Effector memory CD8-positive, alpha-beta T cell (primary cell): ENCODE measurements at regions not wholly inside any gene's neighbourhood (a gene's known extent, or its start where the extent isn't known, plus 50 kb on each side); places are given as distances from the start of the nearest gene placed in this dataset.
A peak's percentile ranks its signal among the peaks of the same experiment; 100 is the strongest.

Experiments used
- ATAC-seq: fragments of 150-1000 bp; cut with Tn5 transposase; replicated peaks from 2 replicates; pipeline ENCODE4 v1.10.0; 2021; ENCODE audit warnings: mild to moderate bottlenecking, moderate library complexity
- DNase-seq, 3 experiments: peaks; one replicate each; pipeline ENCODE4 v3.0.0; 2021
- H3K27ac Mint-ChIP-seq, 2 donors: one replicate each; pipeline ENCODE4 v1.8.0; 2022; ENCODE audit warnings: mild to moderate bottlenecking in 2 of 2, mixed read lengths in 2 of 2, moderate library complexity in 2 of 2
- H3K27me3 Mint-ChIP-seq, 2 donors: one replicate each; pipeline ENCODE4 v1.8.0; 2022; ENCODE audit warnings: mixed read lengths in 2 of 2
- H3K36me3 Mint-ChIP-seq: one replicate; pipeline ENCODE4 v1.8.0; 2022; ENCODE audit warnings: mild to moderate bottlenecking, moderate library complexity, mixed read lengths; ENCODE audit not compliant: insufficient read depth
- H3K4me1 Mint-ChIP-seq, 2 donors: one replicate each; pipeline ENCODE4 v1.8.0; 2022; ENCODE audit warnings: low read depth in 2 of 2, mixed read lengths in 2 of 2
- H3K4me3 Mint-ChIP-seq, 2 donors: one replicate each; pipeline ENCODE4 v1.8.0; 2022; ENCODE audit warnings: mild to moderate bottlenecking in 2 of 2, mixed read lengths in 2 of 2, moderate library complexity in 2 of 2
- H3K9me3 Mint-ChIP-seq, 2 donors: one replicate each; pipeline ENCODE4 v1.8.0; 2022; ENCODE audit warnings: mixed read lengths in 2 of 2

DNA sequence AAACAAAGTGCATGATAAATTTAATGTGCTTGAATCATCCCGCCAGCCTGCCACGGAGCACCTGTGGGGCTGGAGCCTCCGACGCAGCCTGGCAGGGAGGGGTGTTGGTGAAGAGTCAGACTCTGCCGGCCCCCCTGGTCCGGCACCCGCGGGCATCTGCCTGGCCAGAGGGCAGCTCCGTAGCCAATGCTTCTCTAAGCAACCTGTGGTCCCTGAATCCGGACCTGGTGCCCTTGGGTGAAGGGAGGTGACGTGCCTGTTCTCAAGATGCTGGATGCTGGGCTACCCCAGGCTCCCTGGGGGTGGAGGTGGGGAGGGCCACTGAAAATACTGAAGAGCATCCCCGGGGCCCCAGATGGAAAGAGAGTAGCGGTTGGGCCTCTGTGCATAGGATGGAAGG is 158.6 kb upstream of the C14orf180 start:
- no peaks in the 10 kb centered on the region for H3K9me3 Mint-ChIP-seq
- H3K27me3 Mint-ChIP-seq, result peaks cover 0 to 32% of the 10 kb centered on the region in 2 donors
- H3K4me1 Mint-ChIP-seq, result peaks cover 1 to 9% of the 10 kb centered on the region in 2 donors
- ATAC-seq, result no peak
- H3K36me3 Mint-ChIP-seq, result no peaks in the 10 kb centered on the region
- no peak overlapping the region for H3K4me3 Mint-ChIP-seq
- no peak for DNase-seq
- peak overlapping the region in 1 of 2 donors; percentile 38 for H3K27ac Mint-ChIP-seq

DNA sequence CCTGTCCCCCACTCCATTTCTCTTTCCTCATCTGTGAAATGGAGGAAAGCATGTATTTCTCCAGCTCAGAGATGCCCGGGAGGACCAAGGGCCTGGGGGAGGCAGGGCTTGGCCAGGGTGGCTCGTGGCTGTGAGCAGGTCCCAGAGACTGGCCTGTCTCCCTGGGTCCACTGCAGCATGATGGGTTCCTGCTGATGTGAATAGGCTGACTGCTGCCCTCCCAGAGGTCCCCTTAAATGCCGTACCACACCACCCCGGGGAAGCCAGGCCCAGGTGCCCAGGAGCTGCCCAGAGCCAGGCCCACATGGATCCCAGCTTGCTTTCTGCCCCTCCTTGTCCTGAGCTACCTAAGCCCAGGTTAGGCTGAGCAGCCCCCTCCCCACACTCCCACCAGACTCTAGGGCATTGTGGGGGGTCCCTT is 158.2 kb upstream of the C14orf180 start:
- Mint-ChIP-seq H3K27me3 (peaks cover 0 to 28% of the 10 kb centered on the region in 2 donors), H3K4me1 (peaks cover 1 to 9% of the 10 kb centered on the region in 2 donors), H3K4me3 (no peak overlapping the region), H3K9me3 (no peaks in the 10 kb centered on the region), H3K27ac (peak overlapping the region in 1 of 2 donors; percentile 38), H3K36me3 (no peaks in the 10 kb centered on the region)
- ATAC-seq, result no peak
- DNase-seq, result no peak

- no peak overlapping the region for H3K4me3 Mint-ChIP-seq
- H3K27me3 Mint-ChIP-seq, result peaks cover 0 to 21% of the 10 kb centered on the region in 2 donors
- H3K27ac Mint-ChIP-seq, result no peak overlapping the region
- peaks cover 1 to 9% of the 10 kb centered on the region in 2 donors for H3K4me1 Mint-ChIP-seq
- H3K36me3 Mint-ChIP-seq, result no peaks in the 10 kb centered on the region
- no peaks in the 10 kb centered on the region for H3K9me3 Mint-ChIP-seq
- ATAC-seq (no peak), DNase-seq (no peak)
Measured at GRCh38 chr14:104421892-104422828, 157.4 kb upstream of the C14orf180 start.

- Mint-ChIP-seq H3K27ac (no peak overlapping the region), H3K9me3 (no peaks in the 10 kb centered on the region), H3K4me3 (no peak overlapping the region), H3K4me1 (peaks cover 1 to 9% of the 10 kb centered on the region in 2 donors), H3K27me3 (peaks cover 0 to 27% of the 10 kb centered on the region in 2 donors), H3K36me3 (no peaks in the 10 kb centered on the region)
- ATAC-seq (no peak), DNase-seq (no peak)
Measured at GRCh38 chr14:104422837-104423681, 156.5 kb upstream of the C14orf180 start.

DNA sequence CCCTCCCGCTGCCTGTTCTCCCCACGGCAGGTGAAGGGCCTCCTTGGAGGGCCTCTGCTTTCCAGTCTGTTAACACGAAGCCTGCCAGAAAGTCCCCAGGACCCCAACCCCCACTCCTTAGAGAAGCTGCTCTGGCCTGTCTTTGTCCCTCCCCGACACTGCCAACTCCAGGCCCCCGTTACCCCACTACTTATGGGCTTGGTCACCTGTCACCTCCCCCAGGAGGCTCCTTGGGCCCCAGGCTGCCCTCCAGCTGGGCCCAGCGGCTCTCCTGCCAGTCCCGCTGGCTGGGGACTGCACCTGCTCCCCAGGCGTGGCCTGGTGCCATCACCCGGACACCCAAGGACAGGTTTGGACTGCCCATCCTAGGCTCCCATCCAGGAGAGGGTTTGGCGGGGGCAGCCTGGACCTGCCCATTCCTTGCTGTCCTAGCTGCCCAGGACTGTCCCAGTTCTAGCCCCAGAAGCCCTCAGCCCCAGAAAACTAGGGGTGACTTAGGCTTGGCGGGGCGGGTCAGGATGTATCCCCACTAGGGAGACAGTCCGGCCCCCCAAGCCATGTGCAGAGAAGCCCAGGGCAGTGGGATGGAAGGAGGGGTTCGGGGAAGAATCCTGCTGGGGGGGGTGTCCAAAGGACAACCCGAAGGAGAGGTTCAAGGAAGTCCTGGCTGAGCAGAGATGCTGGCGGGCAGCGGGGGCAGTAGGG is 155.7 kb upstream of the C14orf180 start:
- H3K27ac Mint-ChIP-seq, result no peak overlapping the region
- no peak for DNase-seq

DNA sequence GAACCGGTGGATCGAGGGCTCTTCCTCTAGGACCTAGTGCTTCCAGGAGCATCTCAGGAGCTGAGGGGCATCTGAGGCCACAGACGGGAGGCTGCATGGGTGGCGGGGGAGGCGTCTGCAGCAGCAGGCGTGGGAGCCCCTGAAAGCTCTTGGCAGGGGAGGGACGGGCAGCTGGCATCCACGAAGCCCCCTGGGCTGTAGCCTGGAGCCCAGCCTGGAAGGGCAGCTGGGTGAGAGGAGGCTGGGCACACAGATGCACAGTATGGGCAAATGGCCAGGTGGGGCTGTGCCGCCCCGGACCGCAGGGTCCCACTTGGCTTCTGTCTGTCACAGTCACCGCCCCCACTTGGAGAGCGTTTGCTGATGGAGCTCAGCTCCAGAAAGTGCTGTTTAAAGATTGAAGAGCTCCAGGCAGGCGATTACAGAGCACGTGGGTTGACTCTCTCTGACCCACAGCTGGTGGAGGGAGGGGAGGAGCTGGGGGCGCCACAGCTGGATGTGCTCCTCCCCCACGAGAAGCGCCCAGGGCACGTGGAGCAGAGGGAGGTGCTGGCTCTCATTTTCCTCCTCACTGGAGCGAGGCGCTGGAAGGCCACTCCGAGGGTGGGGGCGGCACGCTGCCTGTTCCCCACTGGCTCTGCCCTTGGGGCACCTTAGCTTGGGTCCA is 155.0 kb upstream of the C14orf180 start:
- DNase-seq, result no peak
- no peak overlapping the region for H3K27ac Mint-ChIP-seq
- H3K27me3 Mint-ChIP-seq, result peaks cover 0 to 38% of the 10 kb centered on the region in 2 donors
- no peaks in the 10 kb centered on the region for H3K9me3 Mint-ChIP-seq
- ATAC-seq, result no peak
- peaks cover 1 to 9% of the 10 kb centered on the region in 2 donors for H3K4me1 Mint-ChIP-seq
- H3K36me3 Mint-ChIP-seq, result no peaks in the 10 kb centered on the region
- no peak overlapping the region for H3K4me3 Mint-ChIP-seq

More for the DNA sequence above, 155.7 kb upstream of the C14orf180 start:
- Mint-ChIP-seq H3K4me1 (peaks cover 1 to 9% of the 10 kb centered on the region in 2 donors), H3K36me3 (no peaks in the 10 kb centered on the region), H3K27me3 (peaks cover 0 to 31% of the 10 kb centered on the region in 2 donors), H3K9me3 (no peaks in the 10 kb centered on the region), H3K4me3 (no peak overlapping the region)
- no peak for ATAC-seq

DNA sequence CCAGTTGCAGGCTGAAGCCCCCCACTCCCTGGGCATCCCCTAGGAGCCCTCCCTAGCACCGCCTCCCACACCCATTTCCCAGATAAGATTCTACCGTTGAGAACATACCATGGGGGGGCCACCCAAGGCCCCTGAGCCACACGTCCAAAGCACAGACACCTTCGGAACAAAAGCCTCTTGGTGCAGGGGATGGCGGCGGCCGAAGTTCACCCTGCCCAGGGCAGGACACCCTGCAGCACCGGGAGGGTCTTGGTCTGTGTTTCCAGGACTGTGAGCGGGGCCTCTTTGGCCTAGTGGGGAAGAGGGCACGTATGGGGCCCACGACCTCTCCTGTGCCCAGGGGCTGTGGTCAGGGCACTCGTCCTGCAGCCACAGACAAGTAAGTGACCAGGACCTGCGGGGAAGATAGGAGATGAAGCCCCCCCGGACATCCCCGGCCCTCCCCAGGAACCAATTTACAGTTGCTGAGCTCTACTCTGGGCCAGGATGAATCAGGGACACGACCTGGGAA is 154.3 kb upstream of the C14orf180 start:
- no peak overlapping the region for H3K27ac Mint-ChIP-seq
- peaks cover 2 to 45% of the 10 kb centered on the region in 2 donors for H3K27me3 Mint-ChIP-seq
- no peak overlapping the region for H3K4me3 Mint-ChIP-seq
- no peaks in the 10 kb centered on the region for H3K36me3 Mint-ChIP-seq
- DNase-seq, result no peak
- no peak for ATAC-seq
- peaks cover 0 to 3% of the 10 kb centered on the region in 2 donors for H3K4me1 Mint-ChIP-seq
- no peaks in the 10 kb centered on the region for H3K9me3 Mint-ChIP-seq

DNA sequence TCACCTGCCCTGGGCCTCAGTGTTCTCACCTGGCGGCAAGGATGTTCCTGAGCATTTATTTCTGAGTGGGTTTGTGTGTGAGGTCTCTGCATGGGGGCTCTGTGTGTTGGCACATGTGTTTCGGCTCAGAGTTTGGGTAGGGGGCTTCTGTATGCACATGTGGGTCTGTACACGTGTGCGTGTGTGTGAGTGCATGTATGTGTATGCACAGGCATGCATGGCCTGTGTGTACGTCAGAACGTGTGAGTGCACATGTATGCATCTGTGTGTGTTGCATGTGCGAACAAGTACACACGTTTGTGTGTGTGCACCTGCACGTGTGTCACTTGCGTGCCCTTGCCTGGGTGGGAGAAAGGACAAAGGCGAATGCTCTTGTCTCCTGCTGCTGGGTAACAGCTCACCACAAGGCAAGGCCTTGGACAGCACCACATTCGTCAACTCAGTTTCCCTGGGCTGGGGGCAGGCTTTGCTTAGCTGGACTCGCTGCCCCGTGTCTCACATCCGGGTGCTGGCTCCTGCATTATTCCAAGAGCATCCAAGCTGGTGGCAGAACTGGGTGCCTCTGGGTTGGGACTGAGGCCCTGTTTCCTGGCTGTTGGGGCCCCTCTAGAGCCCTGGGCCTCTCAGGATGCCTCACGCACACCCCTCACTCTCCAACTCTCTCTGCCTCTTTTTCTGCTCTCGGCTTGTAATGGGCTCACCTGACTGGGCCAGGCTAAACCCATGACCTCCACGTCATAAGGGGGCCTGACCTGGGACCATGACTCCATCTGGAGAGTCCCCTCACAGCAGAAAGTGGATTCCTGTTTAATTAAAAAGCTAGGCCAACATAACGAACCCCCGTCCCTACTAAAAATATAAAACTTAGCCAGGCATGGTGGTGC is 153.6 kb upstream of the C14orf180 start:
- DNase-seq, result no peak
- Mint-ChIP-seq H3K27me3 (peaks cover 10 to 53% of the 10 kb centered on the region in 2 donors), H3K4me3 (no peak overlapping the region), H3K9me3 (no peaks in the 10 kb centered on the region), H3K36me3 (no peaks in the 10 kb centered on the region), H3K4me1 (no peaks in the 10 kb centered on the region), H3K27ac (no peak overlapping the region)
- no peak for ATAC-seq

GRCh38 chr14:104427131-104427851 is 152.3 kb upstream of the C14orf180 start:
- Mint-ChIP-seq H3K27me3 (peaks cover 10 to 57% of the 10 kb centered on the region in 2 donors), H3K4me1 (no peaks in the 10 kb centered on the region), H3K36me3 (no peaks in the 10 kb centered on the region), H3K9me3 (no peaks in the 10 kb centered on the region), H3K27ac (peak overlapping the region in 1 of 2 donors; percentile 51), H3K4me3 (no peak overlapping the region)
- DNase-seq, result no peak
- ATAC-seq, result no peak

- no peak overlapping the region for H3K27ac Mint-ChIP-seq
- H3K27me3 Mint-ChIP-seq, result peaks cover 10 to 57% of the 10 kb centered on the region in 2 donors
- H3K4me1 Mint-ChIP-seq, result no peaks in the 10 kb centered on the region
- no peaks in the 10 kb centered on the region for H3K36me3 Mint-ChIP-seq
- ATAC-seq, result no peak
- H3K9me3 Mint-ChIP-seq, result no peaks in the 10 kb centered on the region
- DNase-seq, result no peak
- no peak overlapping the region for H3K4me3 Mint-ChIP-seq
Measured at GRCh38 chr14:104428333-104428851, 151.2 kb upstream of the C14orf180 start.

DNA sequence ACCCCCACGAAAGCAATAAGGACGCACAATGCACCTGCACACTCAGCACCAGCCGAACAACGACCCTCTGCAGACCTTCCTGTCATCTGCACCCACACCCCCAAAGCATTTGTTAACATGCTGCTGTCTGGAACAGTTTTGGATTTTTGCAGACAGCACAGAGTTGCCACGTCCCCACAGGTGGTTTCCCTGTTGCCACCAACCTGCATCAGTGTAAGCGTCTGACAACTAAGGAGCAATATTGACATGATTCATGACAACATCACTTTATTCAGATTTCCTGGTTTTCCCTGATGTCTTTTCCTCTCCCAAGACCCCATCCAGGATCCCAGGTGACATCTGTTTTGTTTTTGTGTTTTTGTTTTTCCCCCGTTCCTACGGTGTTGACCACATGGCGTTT is 150.7 kb upstream of the C14orf180 start:
- no peak for DNase-seq
- no peaks in the 10 kb centered on the region for H3K36me3 Mint-ChIP-seq
- ATAC-seq, result no peak
- H3K9me3 Mint-ChIP-seq, result no peaks in the 10 kb centered on the region
- H3K27me3 Mint-ChIP-seq, result peaks cover 10 to 57% of the 10 kb centered on the region in 2 donors
- H3K4me1 Mint-ChIP-seq, result no peaks in the 10 kb centered on the region
- H3K4me3 Mint-ChIP-seq, result no peak overlapping the region
- H3K27ac Mint-ChIP-seq, result no peak overlapping the region
